ENCODE measurements at regions not wholly inside any gene's neighbourhood (a gene's known extent, or its start where the extent isn't known, plus 50 kb on each side); places are given as distances from the start of the nearest gene placed in this dataset.

DNA sequence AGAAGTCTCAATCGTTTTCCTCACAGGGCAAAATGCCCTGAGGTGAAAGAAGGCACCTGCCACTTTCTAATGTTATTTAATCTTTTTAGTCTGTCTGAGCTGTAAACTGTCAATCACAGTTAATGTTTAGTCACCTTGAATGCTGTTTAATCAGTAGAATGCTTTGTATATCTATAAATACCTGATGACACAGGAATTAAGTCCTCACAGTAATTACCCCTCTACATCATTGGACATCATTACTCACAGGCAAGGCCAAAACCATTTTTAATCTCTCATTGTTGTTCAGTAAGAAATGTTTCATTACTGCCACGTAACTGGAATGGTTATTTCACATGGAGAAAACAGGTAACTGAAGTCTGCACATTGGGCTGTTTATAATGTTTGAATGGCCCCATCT is 178.8 kb downstream of the EXOC5 start:
- H3K4me3 ChIP-seq (ENCODE audit: low read depth, low read length), result no peak overlapping the region
- no peak for DNase-seq (ENCODE audit: low read depth)
- TF ChIP-seq, protein P1, sequence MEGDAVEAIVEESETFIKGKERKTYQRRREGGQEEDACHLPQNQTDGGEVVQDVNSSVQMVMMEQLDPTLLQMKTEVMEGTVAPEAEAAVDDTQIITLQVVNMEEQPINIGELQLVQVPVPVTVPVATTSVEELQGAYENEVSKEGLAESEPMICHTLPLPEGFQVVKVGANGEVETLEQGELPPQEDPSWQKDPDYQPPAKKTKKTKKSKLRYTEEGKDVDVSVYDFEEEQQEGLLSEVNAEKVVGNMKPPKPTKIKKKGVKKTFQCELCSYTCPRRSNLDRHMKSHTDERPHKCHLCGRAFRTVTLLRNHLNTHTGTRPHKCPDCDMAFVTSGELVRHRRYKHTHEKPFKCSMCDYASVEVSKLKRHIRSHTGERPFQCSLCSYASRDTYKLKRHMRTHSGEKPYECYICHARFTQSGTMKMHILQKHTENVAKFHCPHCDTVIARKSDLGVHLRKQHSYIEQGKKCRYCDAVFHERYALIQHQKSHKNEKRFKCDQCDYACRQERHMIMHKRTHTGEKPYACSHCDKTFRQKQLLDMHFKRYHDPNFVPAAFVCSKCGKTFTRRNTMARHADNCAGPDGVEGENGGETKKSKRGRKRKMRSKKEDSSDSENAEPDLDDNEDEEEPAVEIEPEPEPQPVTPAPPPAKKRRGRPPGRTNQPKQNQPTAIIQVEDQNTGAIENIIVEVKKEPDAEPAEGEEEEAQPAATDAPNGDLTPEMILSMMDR (conservative IDR thresholded peaks at IDR 0.05; ENCODE audit: low read depth, low read length), result no peak

DNA sequence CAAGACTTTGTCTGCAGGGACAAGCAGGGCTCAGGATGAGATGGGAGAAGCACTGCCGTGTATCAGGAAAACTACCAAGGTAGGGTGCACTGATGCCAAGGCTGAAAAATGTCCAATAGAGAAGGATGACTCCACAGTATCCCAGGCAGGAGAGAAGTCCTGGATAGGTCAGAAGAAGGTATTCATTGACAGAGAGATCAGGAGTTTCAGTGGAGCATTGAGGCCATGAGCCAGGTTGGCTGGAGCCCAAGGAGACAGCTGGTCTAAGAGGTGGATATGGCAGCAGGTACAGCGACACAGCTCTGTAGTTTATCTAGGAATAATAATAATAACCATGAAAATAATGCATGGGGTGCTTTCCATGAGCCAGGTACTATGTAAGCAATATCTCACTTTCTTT is 180.9 kb downstream of the EXOC5 start:
- no peak overlapping the region for H3K4me3 ChIP-seq (ENCODE audit: low read depth, low read length)
- no peak for DNase-seq (ENCODE audit: low read depth)
- TF ChIP-seq, protein P1 (conservative IDR thresholded peaks at IDR 0.05; ENCODE audit: low read depth, low read length), result no peak

DNA sequence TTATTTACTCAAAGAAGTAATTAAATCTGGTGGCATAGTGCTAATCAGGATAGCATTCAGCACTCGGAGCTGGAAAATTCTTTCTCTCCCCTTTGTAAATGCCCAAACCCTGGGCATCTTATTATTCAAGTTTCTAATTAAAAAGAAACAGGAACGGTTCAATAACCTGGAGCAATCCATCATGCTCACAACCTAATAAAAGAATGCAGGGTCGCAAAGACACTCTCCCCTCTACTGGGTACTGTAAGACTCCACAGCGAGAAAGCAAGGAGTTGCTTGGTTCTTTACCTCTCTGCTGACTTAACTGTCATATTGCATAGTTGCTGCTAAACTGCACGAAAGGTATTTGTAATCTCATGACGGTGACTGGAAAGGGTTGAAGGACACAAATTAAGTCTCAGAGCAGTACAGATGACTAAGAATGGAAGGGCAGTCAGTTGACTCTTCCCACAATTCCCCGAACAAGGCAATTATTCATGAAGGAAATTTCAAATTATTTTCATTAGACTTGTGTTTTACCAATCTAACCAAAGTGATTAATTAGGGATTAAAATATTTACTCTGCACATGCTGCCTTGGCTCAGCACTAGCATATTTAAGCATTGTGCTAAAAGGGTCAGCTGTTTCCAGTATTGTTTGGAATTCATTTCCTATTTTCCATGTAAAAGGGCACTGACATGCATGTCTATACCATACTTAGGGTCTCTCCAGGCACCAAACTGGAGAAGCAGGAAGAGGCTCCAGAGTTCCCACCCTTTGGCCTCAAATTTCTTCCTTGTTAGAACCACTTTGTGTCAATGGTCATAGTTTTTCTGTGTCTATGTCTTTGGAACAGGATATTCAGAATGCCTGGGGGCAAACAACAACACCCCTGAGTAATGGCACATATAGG is 182.2 kb downstream of the EXOC5 start:
- no peak for DNase-seq (ENCODE audit: low read depth)
- no peak overlapping the region for H3K4me3 ChIP-seq (ENCODE audit: low read depth, low read length)
- TF ChIP-seq, protein P1 (conservative IDR thresholded peaks at IDR 0.05; ENCODE audit: low read depth, low read length), result no peak

DNA sequence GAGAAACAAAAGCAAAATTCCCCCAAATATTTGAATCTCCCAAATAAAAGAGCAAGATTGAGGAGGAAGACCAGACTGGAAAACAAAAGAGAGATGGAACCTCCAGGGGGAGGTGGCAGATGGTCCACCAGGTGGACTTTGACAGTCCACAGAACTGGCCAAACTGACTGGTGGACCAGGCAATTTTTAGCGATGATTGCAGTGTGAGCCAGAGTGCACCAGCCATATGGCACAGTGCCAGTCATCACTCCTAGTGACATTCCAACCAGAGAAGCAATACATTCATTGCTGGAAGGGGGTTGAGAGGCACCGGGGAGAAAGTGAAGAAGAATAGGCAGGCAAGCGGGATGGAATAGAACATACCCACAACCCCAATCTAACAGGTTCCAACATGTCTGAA is 182.9 kb downstream of the EXOC5 start:
- TF ChIP-seq, protein P1 (conservative IDR thresholded peaks at IDR 0.05; ENCODE audit: low read depth, low read length), result no peak
- no peak overlapping the region for H3K4me3 ChIP-seq (ENCODE audit: low read depth, low read length)
- DNase-seq (ENCODE audit: low read depth), result no peak

DNA sequence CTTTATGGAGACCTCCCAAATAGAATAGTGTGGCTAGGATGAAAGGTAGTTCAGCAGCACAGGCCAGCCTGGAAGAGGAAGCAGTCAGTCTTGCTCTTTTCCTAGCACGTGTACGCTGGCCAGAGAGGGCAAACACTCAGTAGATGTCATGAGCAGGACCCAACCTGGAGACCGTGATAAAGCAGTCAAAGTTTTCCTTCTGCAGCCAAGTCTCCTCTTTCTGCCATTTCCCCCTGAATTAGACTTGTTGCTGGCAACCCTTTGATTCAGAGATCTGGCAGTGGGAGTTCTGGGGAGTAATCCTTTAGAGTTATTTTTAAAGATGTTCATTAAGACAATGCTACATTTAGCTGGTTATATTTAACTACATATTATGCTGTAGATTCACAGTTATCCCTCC is 183.7 kb downstream of the EXOC5 start:
- no peak overlapping the region for H3K4me3 ChIP-seq (ENCODE audit: low read depth, low read length)
- DNase-seq (ENCODE audit: low read depth), result no peak
- TF ChIP-seq, protein P1 (conservative IDR thresholded peaks at IDR 0.05; ENCODE audit: low read depth, low read length), result no peak

DNA sequence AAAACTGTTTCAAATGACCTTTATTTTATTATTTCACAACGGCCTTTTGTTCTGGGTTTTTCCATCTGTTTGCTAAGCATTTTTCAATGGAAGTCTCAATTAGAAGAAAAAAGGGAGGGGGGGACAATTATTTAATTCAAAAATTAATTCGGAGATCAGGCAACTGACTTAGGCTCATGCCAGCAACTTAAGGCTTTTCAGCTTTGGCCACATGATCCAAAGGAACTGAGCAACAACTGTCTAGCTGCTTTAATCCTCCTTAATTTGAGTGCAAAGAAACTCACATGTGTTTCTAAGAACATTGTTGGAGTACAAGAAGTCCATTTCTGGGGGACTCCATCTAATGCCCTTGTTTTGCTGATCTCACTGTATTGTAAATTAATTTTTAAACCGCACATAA is 188.0 kb downstream of the EXOC5 start:
- TF ChIP-seq, protein P1 (conservative IDR thresholded peaks at IDR 0.05; ENCODE audit: low read depth, low read length), result no peak
- no peak for DNase-seq (ENCODE audit: low read depth)
- no peak overlapping the region for H3K4me3 ChIP-seq (ENCODE audit: low read depth, low read length)

DNA sequence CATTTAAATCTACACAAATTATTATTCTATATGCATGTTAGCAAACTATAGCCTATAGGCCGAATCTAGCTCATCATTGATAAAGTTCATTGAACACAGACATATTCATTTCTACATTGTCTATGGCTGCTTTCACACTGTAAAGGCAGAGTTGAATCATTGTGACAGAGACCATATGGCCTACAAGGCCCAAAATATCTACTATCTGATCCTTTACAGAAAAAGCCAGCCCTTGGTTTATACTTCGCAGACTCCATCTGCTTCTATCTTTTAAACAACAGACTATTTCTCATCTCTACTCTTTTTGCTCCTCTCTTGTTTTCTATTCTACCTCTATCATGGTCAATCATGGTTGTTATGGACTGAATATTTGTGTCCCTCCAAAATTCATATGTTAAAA is 190.7 kb downstream of the EXOC5 start:
- TF ChIP-seq, protein P1 (conservative IDR thresholded peaks at IDR 0.05; ENCODE audit: low read depth, low read length), result no peak
- DNase-seq (ENCODE audit: low read depth), result no peak
- no peak overlapping the region for H3K4me3 ChIP-seq (ENCODE audit: low read depth, low read length)

Data from choroid plexus epithelial cell (primary cell).